Stimulated activated naive CD8-positive, alpha-beta T cell treated with anti-CD3 and anti-CD28 coated beads, Interleukin-15, amount 100 ng/mL, for 72 hours (primary cell): ENCODE measurements at regions not wholly inside any gene's neighbourhood (a gene's known extent, or its start where the extent isn't known, plus 50 kb on each side); places are given as distances from the start of the nearest gene placed in this dataset.

Source experiments
- ATAC-seq: fragments of 150-1000 bp; cut with Tn5 transposase; 2 replicates; pipeline ENCODE4 v1.10.0; 2021; ENCODE audit warnings: mild to moderate bottlenecking, moderate library complexity
- DNase-seq, 2 donors: peaks; one replicate each; pipeline ENCODE4 v3.0.0; 2021 to 2022
- H3K27ac Mint-ChIP-seq, 2 donors: one replicate each; pipeline ENCODE4 v1.8.0; 2022; ENCODE audit warnings: mild to moderate bottlenecking in 2 of 2, mixed read lengths in 2 of 2, moderate library complexity in 2 of 2
- H3K27me3 Mint-ChIP-seq: one replicate; pipeline ENCODE4 v1.8.0; 2022; ENCODE audit warnings: mixed read lengths
- H3K4me1 Mint-ChIP-seq: one replicate; pipeline ENCODE4 v1.8.0; 2022; ENCODE audit warnings: mild to moderate bottlenecking, mixed read lengths
- H3K4me3 Mint-ChIP-seq, 2 donors: one replicate each; pipeline ENCODE4 v1.8.0; 2022; ENCODE audit warnings: mild to moderate bottlenecking in 2 of 2, mixed read lengths in 2 of 2, moderate library complexity in 1 of 2
- H3K9me3 Mint-ChIP-seq, 2 donors: one replicate each; pipeline ENCODE4 v1.8.0; 2022; ENCODE audit warnings: mixed read lengths in 2 of 2

DNA sequence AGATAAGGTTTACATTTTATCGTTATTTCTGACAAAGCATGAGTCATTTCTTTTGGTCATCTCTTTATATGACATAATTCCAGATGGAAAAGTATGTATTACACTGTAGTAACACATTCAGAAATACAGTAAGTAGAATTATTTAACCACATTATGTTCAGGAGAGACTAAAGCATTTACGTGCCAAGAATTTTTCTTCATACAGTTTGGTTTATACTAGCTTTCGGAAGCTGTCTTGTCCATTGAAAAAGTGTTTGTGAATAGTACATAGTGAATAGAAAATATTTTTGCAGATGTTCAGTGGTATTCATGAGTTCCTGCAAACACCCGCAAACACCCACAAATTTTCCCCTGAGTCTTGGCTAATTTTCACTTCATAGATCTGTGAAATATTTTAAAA lies 1033.0 kb upstream of the INTU start:
- DNase-seq (no peak), ATAC-seq (no peak)
- Mint-ChIP-seq H3K9me3 (no peaks in the 10 kb centered on the region), H3K4me1 (no peaks in the 10 kb centered on the region), H3K4me3 (no peak overlapping the region), H3K27ac (no peak overlapping the region), H3K27me3 (no peaks in the 10 kb centered on the region)

DNA sequence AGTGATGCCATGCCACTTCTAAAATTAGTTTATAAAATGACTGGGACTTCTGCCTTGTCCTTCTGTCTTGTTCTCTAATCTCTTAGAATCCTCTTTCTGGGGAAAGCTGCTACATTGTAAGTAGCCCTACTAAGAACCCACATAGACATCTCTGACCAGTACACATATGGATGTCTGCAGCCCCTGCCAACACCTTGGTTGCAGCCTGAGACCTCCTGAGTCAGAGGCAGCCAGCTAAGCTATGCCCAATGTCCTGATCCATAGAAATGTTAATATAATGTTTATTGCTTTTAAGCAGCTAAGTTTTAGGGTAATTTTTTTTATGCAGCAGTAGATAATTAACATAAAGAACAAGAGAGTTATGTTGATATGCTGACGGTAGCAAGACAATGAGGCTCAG lies 1029.5 kb upstream of the INTU start:
- Mint-ChIP-seq H3K9me3 (no peaks in the 10 kb centered on the region), H3K27ac (no peak overlapping the region), H3K4me1 (no peaks in the 10 kb centered on the region), H3K4me3 (no peak overlapping the region), H3K27me3 (no peaks in the 10 kb centered on the region)
- DNase-seq (no peak), ATAC-seq (no peak)

DNA sequence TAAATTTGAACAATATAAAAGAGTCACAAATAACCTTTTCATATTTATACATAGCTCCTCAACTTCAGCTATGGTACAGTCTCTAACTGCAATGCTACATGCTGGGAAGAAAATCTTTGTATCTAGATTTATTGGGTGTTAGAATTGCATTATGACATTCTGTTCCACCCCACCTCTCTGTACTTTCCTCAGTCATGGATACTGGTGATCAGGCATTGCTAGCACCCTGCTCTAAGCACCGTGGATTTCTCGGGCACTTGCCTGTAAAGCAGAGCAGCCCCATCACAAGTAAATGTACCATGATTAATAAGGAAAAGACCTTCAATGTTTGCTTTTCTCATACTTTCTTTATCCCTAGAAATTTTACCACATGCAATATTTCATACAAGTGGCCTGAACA lies 1028.9 kb upstream of the INTU start:
- ATAC-seq = no peak
- H3K9me3 Mint-ChIP-seq = no peaks in the 10 kb centered on the region

DNA sequence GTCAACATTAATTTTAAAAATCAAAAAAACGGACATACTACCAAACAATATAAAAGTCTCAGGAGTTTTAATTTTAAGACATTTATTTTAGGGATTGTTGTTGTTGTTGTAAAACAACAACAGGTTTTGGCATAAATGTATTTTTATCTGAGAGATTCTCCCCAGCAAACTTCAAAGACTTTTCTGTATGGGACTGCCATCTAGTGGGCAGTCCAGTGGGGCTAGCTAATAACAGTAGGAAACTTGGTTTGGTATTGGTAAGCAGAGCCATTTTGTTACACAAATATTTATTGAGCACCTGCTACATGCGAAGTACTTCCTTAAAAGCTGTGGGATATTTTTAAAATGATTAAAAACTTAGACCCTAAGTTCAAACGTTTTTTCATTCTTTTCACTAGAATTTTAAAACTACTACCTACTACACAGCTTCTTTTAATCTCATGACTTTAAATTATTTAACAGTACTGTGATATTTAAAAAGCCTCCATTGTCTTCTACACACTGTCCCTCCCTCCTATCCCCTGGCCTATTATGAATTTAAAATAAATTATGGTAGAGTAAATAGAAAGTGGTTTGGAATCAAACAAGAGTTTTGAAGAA lies 1028.4 kb upstream of the INTU start:
- no peak for ATAC-seq
- Mint-ChIP-seq H3K4me1 (no peaks in the 10 kb centered on the region), H3K9me3 (no peaks in the 10 kb centered on the region), H3K27me3 (no peaks in the 10 kb centered on the region), H3K27ac (no peak overlapping the region), H3K4me3 (no peak overlapping the region)
- DNase-seq = no peak

More for the DNA sequence above, 1028.9 kb upstream of the INTU start:
- H3K27ac Mint-ChIP-seq = no peak overlapping the region
- no peak for DNase-seq
- no peaks in the 10 kb centered on the region for H3K4me1 Mint-ChIP-seq
- H3K27me3 Mint-ChIP-seq = no peaks in the 10 kb centered on the region
- no peak overlapping the region for H3K4me3 Mint-ChIP-seq

DNA sequence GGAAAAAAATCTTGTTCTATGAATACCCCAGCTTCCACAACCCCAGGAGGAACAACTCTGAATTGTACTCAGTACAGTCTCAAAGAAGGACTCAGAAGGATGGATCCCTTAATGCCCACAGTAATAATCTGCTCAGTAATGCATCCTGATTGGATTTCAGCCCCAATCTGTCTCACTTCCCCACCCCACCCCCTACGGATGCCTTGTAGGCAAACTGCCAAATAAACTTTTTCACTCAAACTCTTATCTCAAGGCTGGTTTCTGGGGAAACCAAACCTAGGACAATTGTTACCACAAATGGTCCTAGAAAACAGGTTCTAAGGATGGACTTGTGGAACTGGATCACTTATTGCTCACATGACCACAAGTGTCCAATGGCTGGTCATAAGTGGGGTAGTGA lies 1021.8 kb upstream of the INTU start:
- no peak overlapping the region for H3K27ac Mint-ChIP-seq
- H3K4me1 Mint-ChIP-seq = no peaks in the 10 kb centered on the region
- no peaks in the 10 kb centered on the region for H3K27me3 Mint-ChIP-seq
- DNase-seq (no peak), ATAC-seq (no peak)
- no peak overlapping the region for H3K4me3 Mint-ChIP-seq
- H3K9me3 Mint-ChIP-seq = peaks cover 0 to under 1% of the 10 kb centered on the region in 2 donors

DNA sequence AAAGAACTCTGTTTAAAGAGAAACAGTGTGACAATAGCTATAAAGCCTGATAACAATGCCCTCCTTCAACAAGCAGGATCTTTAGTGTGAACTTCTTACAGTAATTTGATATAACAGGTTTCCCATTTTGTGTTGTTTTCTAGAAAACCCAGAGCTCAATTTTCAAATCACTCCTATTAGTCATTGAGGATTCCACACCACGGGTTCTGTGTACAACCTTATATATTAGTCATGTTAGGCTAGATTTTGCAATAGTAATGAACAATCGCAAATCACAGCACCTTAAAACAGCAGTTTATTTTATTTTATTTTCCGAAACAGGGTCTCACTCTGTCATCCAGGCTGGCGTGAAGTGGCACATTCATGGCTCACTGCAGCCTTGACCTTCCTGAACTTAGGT lies 1020.9 kb upstream of the INTU start:
- DNase-seq (no peak), ATAC-seq (no peak)
- Mint-ChIP-seq H3K9me3 (peaks cover 0 to 7% of the 10 kb centered on the region in 2 donors), H3K4me3 (no peak overlapping the region), H3K4me1 (no peaks in the 10 kb centered on the region), H3K27me3 (no peaks in the 10 kb centered on the region), H3K27ac (no peak overlapping the region)

DNA sequence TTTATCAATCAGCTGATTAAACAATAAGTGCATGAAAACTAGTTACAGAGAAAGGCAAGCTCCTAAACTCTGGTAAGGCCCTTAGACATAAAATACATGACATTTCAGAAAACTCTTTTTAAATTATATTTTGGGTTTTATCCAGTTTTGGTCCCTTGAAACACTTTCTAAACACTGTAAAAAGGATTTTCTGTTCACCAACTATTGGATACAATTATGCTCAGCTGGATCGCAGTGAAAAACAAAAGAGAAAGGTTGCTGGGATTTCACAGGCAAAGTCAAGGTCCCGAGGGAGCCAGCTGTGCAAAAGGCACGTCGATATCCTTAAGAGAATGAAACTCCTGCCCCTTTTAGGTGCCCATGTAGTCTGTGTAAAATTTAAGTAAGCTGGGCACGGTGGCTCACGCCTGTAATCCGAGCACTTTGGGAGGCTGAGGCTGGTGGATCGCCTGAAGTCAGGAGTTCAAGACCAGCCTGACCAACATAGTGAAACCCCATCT lies 1018.4 kb upstream of the INTU start:
- no peak for ATAC-seq
- H3K27me3 Mint-ChIP-seq = no peaks in the 10 kb centered on the region
- H3K9me3 Mint-ChIP-seq = peaks cover 9 to 17% of the 10 kb centered on the region in 2 donors
- DNase-seq = no peak
- no peaks in the 10 kb centered on the region for H3K4me1 Mint-ChIP-seq
- H3K4me3 Mint-ChIP-seq = no peak overlapping the region
- H3K27ac Mint-ChIP-seq = no peak overlapping the region

DNA sequence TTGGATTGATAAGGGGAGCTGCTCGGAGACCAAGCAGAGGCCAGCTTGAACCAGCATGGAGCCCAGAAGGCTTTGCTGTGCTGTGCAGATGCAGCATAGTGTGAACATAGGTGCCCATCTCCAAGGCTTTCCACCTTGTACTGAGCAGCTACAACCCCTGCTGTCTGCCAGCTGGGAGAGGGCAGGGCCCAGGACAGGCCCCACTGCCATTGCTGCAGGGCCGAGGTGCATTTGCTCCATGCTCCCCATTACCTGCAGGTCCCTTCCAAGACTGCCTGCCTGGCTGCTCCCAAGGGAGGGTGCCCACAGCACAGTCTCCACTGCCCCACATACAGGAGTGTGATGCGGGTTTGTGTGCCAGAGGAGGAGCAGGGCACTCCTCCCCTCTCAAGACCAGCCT lies 1016.0 kb upstream of the INTU start:
- H3K4me3 Mint-ChIP-seq = no peak overlapping the region
- peaks cover 9 to 24% of the 10 kb centered on the region in 2 donors for H3K9me3 Mint-ChIP-seq
- H3K27me3 Mint-ChIP-seq = no peaks in the 10 kb centered on the region
- H3K27ac Mint-ChIP-seq = no peak overlapping the region
- ATAC-seq (no peak), DNase-seq (no peak)
- no peaks in the 10 kb centered on the region for H3K4me1 Mint-ChIP-seq

DNA sequence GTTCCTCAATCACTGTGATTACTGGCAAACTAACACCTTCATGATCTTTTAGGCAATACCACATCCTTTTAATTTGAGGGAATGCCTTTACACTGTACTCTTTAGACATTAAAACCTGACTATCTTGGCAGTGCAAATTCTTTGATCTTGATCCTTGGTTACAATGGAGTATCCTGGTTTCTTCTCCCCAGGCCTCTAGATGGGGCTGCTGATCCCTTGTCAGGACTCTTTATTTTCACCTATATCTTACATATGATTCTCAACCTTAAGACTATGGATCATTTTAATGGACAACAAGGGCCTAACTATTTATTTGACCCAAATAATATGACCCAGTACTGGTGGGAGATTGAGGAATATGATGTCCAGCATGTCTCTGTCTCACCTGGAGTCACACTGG lies 1005.5 kb upstream of the INTU start:
- no peak overlapping the region for H3K27ac Mint-ChIP-seq
- DNase-seq = no peak
- H3K4me3 Mint-ChIP-seq = no peak overlapping the region
- no peaks in the 10 kb centered on the region for H3K27me3 Mint-ChIP-seq
- no peaks in the 10 kb centered on the region for H3K4me1 Mint-ChIP-seq
- ATAC-seq = no peak
- H3K9me3 Mint-ChIP-seq = peaks cover 0 to 13% of the 10 kb centered on the region in 2 donors

DNA sequence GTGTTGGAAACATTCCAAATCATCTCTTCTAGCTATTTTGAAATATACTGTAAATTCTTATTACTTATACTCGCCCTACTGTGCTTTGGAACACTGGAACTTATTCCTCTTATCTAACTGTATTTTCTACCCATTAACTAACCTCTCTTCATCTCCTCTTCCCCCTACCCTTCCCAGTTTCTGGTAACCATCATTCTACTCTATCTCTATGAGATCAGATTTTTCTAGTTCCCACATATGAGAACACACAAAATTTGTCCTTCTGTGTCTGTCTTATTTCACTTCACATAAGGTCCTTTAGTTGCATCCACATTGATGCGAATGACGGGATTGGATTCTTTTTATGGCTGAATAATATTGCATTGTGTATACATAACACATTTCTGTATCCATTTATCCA lies 1003.8 kb upstream of the INTU start:
- Mint-ChIP-seq H3K27me3 (no peaks in the 10 kb centered on the region), H3K27ac (no peak overlapping the region), H3K9me3 (peaks cover 0 to 11% of the 10 kb centered on the region in 2 donors), H3K4me1 (no peaks in the 10 kb centered on the region), H3K4me3 (no peak overlapping the region)
- ATAC-seq (no peak), DNase-seq (no peak)

DNA sequence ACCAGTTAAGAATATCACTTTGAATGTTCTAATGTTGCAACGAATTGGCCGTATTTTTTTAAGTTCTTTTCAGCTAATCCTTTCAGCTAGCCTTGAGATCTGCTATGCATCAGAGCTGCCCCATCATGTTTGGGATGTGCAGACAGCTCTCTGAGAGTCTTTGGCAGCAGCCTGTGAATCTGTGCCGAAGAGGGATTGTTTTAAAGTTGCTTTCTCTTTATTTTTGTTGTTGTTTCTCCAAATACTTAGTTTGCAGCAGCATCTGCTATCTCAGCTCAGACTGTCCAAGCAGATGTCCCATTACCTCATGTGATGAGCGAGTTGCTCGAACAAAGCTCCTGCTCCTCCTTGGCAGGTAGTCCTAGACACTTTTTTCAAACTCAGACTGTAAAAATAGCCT lies 1002.5 kb upstream of the INTU start:
- Mint-ChIP-seq H3K9me3 (peaks cover 0 to 11% of the 10 kb centered on the region in 2 donors), H3K4me3 (no peak overlapping the region), H3K27me3 (no peaks in the 10 kb centered on the region), H3K4me1 (no peaks in the 10 kb centered on the region), H3K27ac (no peak overlapping the region)
- ATAC-seq = no peak
- DNase-seq = no peak

DNA sequence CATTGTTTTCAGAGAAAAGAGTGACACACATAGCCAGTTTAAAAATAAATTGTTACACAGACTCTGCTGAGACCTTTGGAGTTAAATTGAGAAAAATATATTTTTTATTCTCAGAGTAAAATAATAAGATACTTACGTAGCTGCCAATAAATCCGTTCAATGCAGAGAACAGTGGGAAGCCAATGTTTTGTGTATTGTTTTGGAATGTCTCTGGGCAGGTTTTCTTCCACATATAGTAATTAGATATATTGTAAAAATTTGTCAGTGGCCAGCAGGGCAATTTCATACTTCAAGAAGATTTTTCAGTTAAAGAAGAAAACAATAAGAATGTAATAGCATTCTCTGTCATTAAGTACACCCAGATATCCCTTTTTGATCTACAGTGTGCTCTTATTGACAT lies 999.5 kb upstream of the INTU start:
- ATAC-seq (no peak), DNase-seq (no peak)
- H3K9me3 Mint-ChIP-seq = peaks cover 0 to 5% of the 10 kb centered on the region in 2 donors
- no peaks in the 10 kb centered on the region for H3K27me3 Mint-ChIP-seq
- no peak overlapping the region for H3K27ac Mint-ChIP-seq
- H3K4me3 Mint-ChIP-seq = no peak overlapping the region
- H3K4me1 Mint-ChIP-seq = no peaks in the 10 kb centered on the region

DNA sequence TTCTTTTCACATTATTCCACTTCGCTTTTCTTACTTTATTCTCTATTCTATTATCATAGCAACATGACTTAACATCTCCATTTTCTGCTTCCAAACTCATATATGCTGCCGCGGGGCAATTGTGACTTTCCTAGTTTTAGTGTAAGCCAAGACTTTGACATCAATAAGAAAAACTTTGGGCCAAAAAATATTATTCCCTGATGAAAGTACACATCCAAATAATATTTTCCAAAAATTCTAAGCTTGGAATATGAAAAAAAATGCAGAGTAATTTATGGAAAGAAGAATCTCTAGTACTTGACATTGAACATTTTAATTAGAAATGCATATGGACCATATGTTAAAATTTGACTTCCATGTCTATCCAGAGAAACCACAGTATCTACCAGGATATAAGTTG lies 995.1 kb upstream of the INTU start:
- Mint-ChIP-seq H3K27ac (no peak overlapping the region), H3K4me3 (no peak overlapping the region), H3K9me3 (peaks cover 7 to 16% of the 10 kb centered on the region in 2 donors), H3K27me3 (no peaks in the 10 kb centered on the region), H3K4me1 (no peaks in the 10 kb centered on the region)
- ATAC-seq (no peak), DNase-seq (no peak)

DNA sequence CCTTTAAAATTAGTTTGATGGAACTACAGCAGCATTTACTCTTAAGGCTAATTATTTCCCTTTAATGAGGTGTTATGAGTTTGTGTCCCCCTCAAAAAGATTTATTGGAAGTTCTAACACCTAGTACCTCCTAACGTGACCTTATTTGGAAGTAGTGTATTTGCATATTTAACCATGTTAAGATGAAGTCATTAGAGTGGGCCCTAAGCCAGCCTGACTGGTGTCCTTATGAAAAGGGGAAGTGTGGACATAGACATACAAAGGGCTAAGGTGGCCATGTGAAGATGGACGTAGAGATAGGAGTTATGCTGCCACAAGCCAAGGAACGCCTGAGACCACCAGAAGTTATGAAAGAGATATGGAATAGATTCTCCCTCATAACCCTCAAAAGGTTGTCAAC lies 985.4 kb upstream of the INTU start:
- H3K4me1 Mint-ChIP-seq = no peaks in the 10 kb centered on the region
- no peaks in the 10 kb centered on the region for H3K27me3 Mint-ChIP-seq
- H3K4me3 Mint-ChIP-seq = no peak overlapping the region
- peaks cover under 1 to 2% of the 10 kb centered on the region in 2 donors for H3K9me3 Mint-ChIP-seq
- no peak for ATAC-seq
- no peak for DNase-seq
- no peak overlapping the region for H3K27ac Mint-ChIP-seq

DNA sequence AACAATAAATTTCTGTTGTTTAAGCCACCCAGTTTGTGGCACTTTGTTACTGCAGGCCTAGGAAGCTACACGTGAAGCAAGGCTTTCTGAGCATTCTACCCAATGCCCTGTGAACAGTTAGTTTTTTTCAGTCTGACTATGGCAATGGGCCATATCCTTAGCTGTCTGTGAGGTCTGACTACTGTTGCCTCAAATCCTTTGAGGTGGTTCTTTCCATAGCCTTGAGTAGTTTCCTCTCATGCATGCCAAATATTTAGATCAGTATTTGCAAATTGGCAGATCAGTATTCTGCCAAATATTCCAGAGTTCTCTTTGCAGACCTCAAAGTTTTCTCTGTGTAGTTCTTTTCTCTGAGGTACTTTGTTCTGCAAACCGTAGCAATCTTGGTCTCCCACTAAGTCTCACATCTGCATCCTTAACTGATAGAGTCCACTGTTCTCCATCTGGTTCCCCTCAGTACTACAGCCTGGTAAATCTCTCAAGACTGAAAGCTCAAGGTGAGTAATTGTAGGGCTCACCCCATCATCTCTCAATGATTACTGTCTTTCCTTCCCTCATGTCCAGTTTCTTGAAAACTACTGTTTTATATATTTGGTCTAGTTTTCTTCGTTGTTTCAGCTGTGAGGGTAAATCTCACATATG lies 984.9 kb upstream of the INTU start:
- ATAC-seq = no peak
- H3K4me3 Mint-ChIP-seq = no peak overlapping the region
- H3K9me3 Mint-ChIP-seq = no peaks in the 10 kb centered on the region
- H3K4me1 Mint-ChIP-seq = no peaks in the 10 kb centered on the region
- no peaks in the 10 kb centered on the region for H3K27me3 Mint-ChIP-seq
- DNase-seq = no peak
- H3K27ac Mint-ChIP-seq = no peak overlapping the region

DNA sequence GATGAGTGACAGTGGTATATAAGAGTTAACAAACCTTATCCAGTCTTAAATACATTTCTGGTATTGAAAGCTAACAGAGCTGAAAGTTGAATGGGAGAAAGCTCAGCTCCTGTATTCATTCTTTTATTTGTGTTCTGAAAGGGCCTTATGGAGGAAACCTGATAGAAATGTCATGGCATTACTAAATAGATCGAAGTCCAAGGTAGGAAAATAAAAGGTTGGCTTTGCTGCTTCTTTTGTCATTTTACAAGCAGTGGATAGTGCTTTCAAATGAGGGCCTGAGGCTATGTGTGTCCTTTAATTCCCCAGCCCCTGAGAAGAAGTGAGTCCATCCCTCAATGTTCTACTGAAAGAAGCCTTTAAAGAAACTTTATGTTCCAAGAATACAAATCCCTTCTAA lies 974.3 kb upstream of the INTU start:
- Mint-ChIP-seq H3K27me3 (no peaks in the 10 kb centered on the region), H3K4me1 (no peaks in the 10 kb centered on the region), H3K4me3 (no peak overlapping the region), H3K27ac (no peak overlapping the region), H3K9me3 (no peaks in the 10 kb centered on the region)
- DNase-seq (no peak), ATAC-seq (no peak)

DNA sequence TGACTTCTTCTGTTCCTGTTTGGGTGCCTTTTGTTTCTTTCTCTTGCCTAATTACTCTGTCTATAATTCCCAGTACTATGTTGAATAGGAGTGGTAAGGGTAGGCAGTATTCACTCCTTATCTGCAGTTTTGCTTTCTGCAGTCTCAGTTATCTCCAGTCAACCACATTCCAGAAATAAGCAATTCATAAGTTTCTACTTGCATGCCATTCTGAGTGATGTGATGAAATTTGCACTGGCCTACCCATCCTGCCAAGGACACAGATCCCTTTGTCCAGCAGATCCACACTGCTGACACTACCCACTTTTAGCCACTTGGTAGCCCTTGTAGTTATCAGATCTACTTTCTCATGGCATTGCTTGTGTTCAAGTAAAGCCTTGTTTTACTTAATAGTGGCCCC lies 971.6 kb upstream of the INTU start:
- no peak overlapping the region for H3K27ac Mint-ChIP-seq
- H3K4me1 Mint-ChIP-seq = no peaks in the 10 kb centered on the region
- no peak for ATAC-seq
- no peak for DNase-seq
- H3K4me3 Mint-ChIP-seq = no peak overlapping the region
- no peaks in the 10 kb centered on the region for H3K27me3 Mint-ChIP-seq
- H3K9me3 Mint-ChIP-seq = no peaks in the 10 kb centered on the region
